ENCODE measurements at regions not wholly inside any gene's neighbourhood (a gene's known extent, or its start where the extent isn't known, plus 50 kb on each side); places are given as distances from the start of the nearest gene placed in this dataset.
"Not testable (repeated sequence)": the region's sequence is repeated elsewhere in the genome, so short reads cannot be mapped to it uniquely, and the experiment has no call there.

GRCh38 chr17:33959098-33959497 is 296.0 kb upstream of the CCL2 start:
- not testable (repeated sequence) for TF ChIP-seq BCL3 (IDR thresholded peaks at IDR 0.05; ENCODE audit: borderline replicate concordance, insufficient read depth, low read depth, low read length, poor library complexity, severe bottlenecking); RCOR1 (conservative IDR thresholded peaks at IDR 0.05; ENCODE audit: low read depth, low read length); CBFB (IDR thresholded peaks at IDR 0.05; ENCODE audit: low read depth); BHLHE40 (IDR thresholded peaks at IDR 0.05; ENCODE audit: borderline replicate concordance in 1 of 2, low read depth in 2 of 2, low read length in 1 of 2); POLR2A (IDR thresholded peaks at IDR 0.05; ENCODE audit: low read depth, low read length); SRF (IDR thresholded peaks at IDR 0.05; ENCODE audit: low read depth in 2 of 2, low read length in 2 of 2); EGR1 (IDR thresholded peaks at IDR 0.05; ENCODE audit: borderline replicate concordance in 1 of 2, low read depth in 2 of 2, low read length in 2 of 2); JUND (IDR thresholded peaks at IDR 0.05; ENCODE audit: low read depth, low read length); CHD2 (IDR thresholded peaks at IDR 0.05; ENCODE audit: borderline replicate concordance, low read depth, low read length)
- TF ChIP-seq, protein P1, sequence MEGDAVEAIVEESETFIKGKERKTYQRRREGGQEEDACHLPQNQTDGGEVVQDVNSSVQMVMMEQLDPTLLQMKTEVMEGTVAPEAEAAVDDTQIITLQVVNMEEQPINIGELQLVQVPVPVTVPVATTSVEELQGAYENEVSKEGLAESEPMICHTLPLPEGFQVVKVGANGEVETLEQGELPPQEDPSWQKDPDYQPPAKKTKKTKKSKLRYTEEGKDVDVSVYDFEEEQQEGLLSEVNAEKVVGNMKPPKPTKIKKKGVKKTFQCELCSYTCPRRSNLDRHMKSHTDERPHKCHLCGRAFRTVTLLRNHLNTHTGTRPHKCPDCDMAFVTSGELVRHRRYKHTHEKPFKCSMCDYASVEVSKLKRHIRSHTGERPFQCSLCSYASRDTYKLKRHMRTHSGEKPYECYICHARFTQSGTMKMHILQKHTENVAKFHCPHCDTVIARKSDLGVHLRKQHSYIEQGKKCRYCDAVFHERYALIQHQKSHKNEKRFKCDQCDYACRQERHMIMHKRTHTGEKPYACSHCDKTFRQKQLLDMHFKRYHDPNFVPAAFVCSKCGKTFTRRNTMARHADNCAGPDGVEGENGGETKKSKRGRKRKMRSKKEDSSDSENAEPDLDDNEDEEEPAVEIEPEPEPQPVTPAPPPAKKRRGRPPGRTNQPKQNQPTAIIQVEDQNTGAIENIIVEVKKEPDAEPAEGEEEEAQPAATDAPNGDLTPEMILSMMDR (IDR thresholded peaks at IDR 0.05 in 2 of 3, conservative IDR thresholded peaks at IDR 0.05 in 1 of 3; ENCODE audit: control insufficient read depth in 2 of 3, extremely low read depth in 1 of 3, insufficient read depth in 1 of 3, low read depth in 3 of 3, low read length in 3 of 3) = not testable (repeated sequence)
- TF ChIP-seq, protein P2, sequence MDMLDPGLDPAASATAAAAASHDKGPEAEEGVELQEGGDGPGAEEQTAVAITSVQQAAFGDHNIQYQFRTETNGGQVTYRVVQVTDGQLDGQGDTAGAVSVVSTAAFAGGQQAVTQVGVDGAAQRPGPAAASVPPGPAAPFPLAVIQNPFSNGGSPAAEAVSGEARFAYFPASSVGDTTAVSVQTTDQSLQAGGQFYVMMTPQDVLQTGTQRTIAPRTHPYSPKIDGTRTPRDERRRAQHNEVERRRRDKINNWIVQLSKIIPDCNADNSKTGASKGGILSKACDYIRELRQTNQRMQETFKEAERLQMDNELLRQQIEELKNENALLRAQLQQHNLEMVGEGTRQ (IDR thresholded peaks at IDR 0.05; ENCODE audit: borderline replicate concordance, low read depth, low read length) = not testable (repeated sequence)

All from GM12878 (cell line).